SK-N-SH (cell line): ENCODE measurements at regions not wholly inside any gene's neighbourhood (a gene's known extent, or its start where the extent isn't known, plus 50 kb on each side); places are given as distances from the start of the nearest gene placed in this dataset.

Experiments
- CTCF ChIA-PET: fragments of 300-600, 350-600 bp; formaldehyde crosslinking; extraction: SDS; loops from one replicate; lab custom pipeline; 2021; lab: Yijun Ruan, JAX
- POLR2A ChIA-PET: fragments of 350-600 bp; sonication (Branson Sonifier 250); formaldehyde crosslinking; extraction: SDS; loops from one replicate; lab custom pipeline; 2020; ENCODE audit warnings: antibody characterized with exemption, inconsistent platforms; lab: Yijun Ruan, JAX
- DNase-seq: peaks from one replicate; pipeline ENCODE4 v3.0.0; 2012
- H2AFZ ChIP-seq: fragments of 200-600 bp; sonication (generic); 2 replicates; pipeline ENCODE4 v1.8.1; 2016; ENCODE audit warnings: antibody characterized with exemption, mild to moderate bottlenecking, low read depth
- H3F3A ChIP-seq: fragments of 200-600 bp; sonication (generic); replicated peaks from 2 replicates; pipeline ENCODE3; 2016; ENCODE audit warnings: antibody characterized with exemption, mild to moderate bottlenecking; ENCODE audit not compliant: insufficient read depth
- H3K27ac ChIP-seq, 2 experiments: fragments of 200-500 bp in 1 of 2; fragments of 200-600 bp in 1 of 2; sonication (Bioruptor generic) in 1 of 2; sonication (generic), shearing (Covaris generic) in 1 of 2; 2 replicates each; pipeline versions ENCODE4 v1.5.1 to v1.6.1; 2014 to 2016; ENCODE audit warnings: low read depth in 2 of 2, inconsistent platforms in 1 of 2, low read length in 1 of 2, mild to moderate bottlenecking in 1 of 2, mixed read lengths in 1 of 2
- H3K27me3 ChIP-seq: fragments of 200-600 bp; sonication (generic), shearing (Covaris generic); 2 replicates; pipeline ENCODE4 v1.6.1; 2016; ENCODE audit warnings: mixed run types; ENCODE audit not compliant: insufficient read depth
- H3K36me3 ChIP-seq, 2 experiments: fragments of 200-500 bp in 1 of 2; fragments of 200-600 bp in 1 of 2; sonication (Bioruptor generic) in 1 of 2; sonication (generic) in 1 of 2; replicated peaks in 1 of 2; 2 replicates each; pipeline versions ENCODE3 to v1.5.1; 2014 to 2016; ENCODE audit warnings: low read length in 1 of 2, mild to moderate bottlenecking in 1 of 2; ENCODE audit not compliant: insufficient read depth in 2 of 2, control insufficient read depth in 1 of 2
- H3K4me1 ChIP-seq, 2 experiments: fragments of 200-500 bp in 1 of 2; fragments of 200-600 bp in 1 of 2; sonication (Bioruptor generic) in 1 of 2; sonication (generic), shearing (Covaris generic) in 1 of 2; 2 replicates each; pipeline versions ENCODE4 v1.5.1 to v1.6.1; 2014 to 2016; ENCODE audit warnings: low read depth in 1 of 2, low read length in 1 of 2, mixed run types in 1 of 2; ENCODE audit not compliant: insufficient read depth in 2 of 2, control insufficient read depth in 1 of 2
- H3K4me2 ChIP-seq: fragments of 200-600 bp; sonication (generic), shearing (Covaris generic); 2 replicates; pipeline ENCODE4 v1.6.1; 2017; ENCODE audit warnings: mixed run types
- H3K4me3 ChIP-seq, 2 experiments: fragments of 200-500 bp in 1 of 2; fragments of 200-600 bp in 1 of 2; sonication (Bioruptor generic) in 1 of 2; sonication (generic), shearing (Covaris generic) in 1 of 2; 2 replicates each; pipeline versions ENCODE4 v1.5.1 to v1.8.1; 2014 to 2016; ENCODE audit warnings: low read depth in 2 of 2, inconsistent platforms in 1 of 2, low read length in 1 of 2, mild to moderate bottlenecking in 1 of 2, mixed read lengths in 1 of 2, moderate library complexity in 1 of 2
- H3K79me2 ChIP-seq: fragments of 200-600 bp; sonication (generic); 2 replicates; pipeline ENCODE4 v1.8.1; 2017; ENCODE audit warnings: mild to moderate bottlenecking; ENCODE audit not compliant: insufficient read depth
- H3K9ac ChIP-seq: fragments of 200-600 bp; sonication (generic); 2 replicates; pipeline ENCODE4 v1.6.1; 2017; ENCODE audit warnings: mixed run types
- H3K9me2 ChIP-seq: fragments of 200-600 bp; sonication (generic); 2 replicates; pipeline ENCODE4 v1.6.1; 2017; ENCODE audit warnings: mixed run types
- H3K9me3 ChIP-seq: fragments of 200-600 bp; sonication (generic); 2 replicates; pipeline ENCODE4 v1.6.1; 2017; ENCODE audit warnings: mixed run types, mild to moderate bottlenecking, moderate library complexity
- H4K20me1 ChIP-seq: fragments of 200-600 bp; sonication (generic); 2 replicates; pipeline ENCODE4 v1.6.1; 2017; ENCODE audit warnings: mild to moderate bottlenecking, mixed run types; ENCODE audit not compliant: insufficient read depth
- CTCF ChIP-seq: fragments of 200-600 bp; sonication (generic); IDR thresholded peaks from 2 replicates; pipeline ENCODE4 v1.6.1; 2017; ENCODE audit warnings: antibody characterized with exemption, mild to moderate bottlenecking, moderate library complexity
- EP300 ChIP-seq, 2 experiments: IDR thresholded peaks; 2 replicates each; pipeline versions ENCODE4 v1.4.0 to v1.6.1; 2012; ENCODE audit warnings: borderline replicate concordance in 1 of 2, low read depth in 1 of 2, low read length in 1 of 2
- EZH2phosphoT487 ChIP-seq: fragments of 200-600 bp; sonication (generic); IDR thresholded peaks from 2 replicates; pipeline ENCODE4 v1.6.1; 2017; ENCODE audit warnings: low read depth, mixed run types, mild to moderate bottlenecking, antibody characterized with exemption, moderate library complexity, borderline replicate concordance
- FOXJ3 ChIP-seq: sonication (generic); formaldehyde crosslinking; IDR thresholded peaks from 2 replicates; pipeline ENCODE4 v1.5.1; 2020; ENCODE audit warnings: mild to moderate bottlenecking, missing genetic modification reagents
- GABPA ChIP-seq: IDR thresholded peaks from 2 replicates; pipeline ENCODE4 v1.4.0; 2012; ENCODE audit warnings: low read depth, mild to moderate bottlenecking
- JUND ChIP-seq: IDR thresholded peaks from 2 replicates; pipeline ENCODE4 v1.4.0; 2012
- MAX ChIP-seq: IDR thresholded peaks from 2 replicates; pipeline ENCODE4 v1.4.0; 2012; ENCODE audit warnings: low read depth
- MEF2A ChIP-seq: IDR thresholded peaks from 2 replicates; pipeline ENCODE4 v1.4.0; 2012; ENCODE audit warnings: low read depth, borderline replicate concordance
- NFIC ChIP-seq: IDR thresholded peaks from 2 replicates; pipeline ENCODE4 v1.4.0; 2012; ENCODE audit warnings: borderline replicate concordance
- PBX3 ChIP-seq: IDR thresholded peaks from 2 replicates; pipeline ENCODE4; 2012
- RAD21 ChIP-seq: IDR thresholded peaks from 2 replicates; pipeline ENCODE4 v1.6.1; 2012; ENCODE audit warnings: mild to moderate bottlenecking, low read length
- RCOR1 ChIP-seq: fragments of 150-350 bp; IDR thresholded peaks from 2 replicates; pipeline ENCODE4 v1.6.1; 2017; ENCODE audit warnings: antibody characterized with exemption, low read length
- REST ChIP-seq: IDR thresholded peaks from 2 replicates; pipeline ENCODE4 v1.6.1; 2012; ENCODE audit warnings: mild to moderate bottlenecking, low read depth, low read length, moderate library complexity
- RFX5 ChIP-seq: IDR thresholded peaks from 2 replicates; pipeline ENCODE4 v1.6.1; 2012; ENCODE audit warnings: mild to moderate bottlenecking, improper control_type of control experiment, low read length
- SIN3A ChIP-seq: IDR thresholded peaks from 2 replicates; pipeline ENCODE4 v1.6.1; 2012; ENCODE audit warnings: low read depth, mild to moderate bottlenecking, low read length, moderate library complexity, borderline replicate concordance
- SMC3 ChIP-seq: IDR thresholded peaks from 2 replicates; pipeline ENCODE4 v1.6.1; 2012; ENCODE audit warnings: low read depth, low read length, improper control_type of control experiment
- TAF1 ChIP-seq: IDR thresholded peaks from 2 replicates; pipeline ENCODE4 v1.6.1; 2012; ENCODE audit warnings: low read depth, mild to moderate bottlenecking, low read length, moderate library complexity, borderline replicate concordance
- YY1 ChIP-seq: IDR thresholded peaks from 2 replicates; pipeline ENCODE4 v1.4.0; 2012; ENCODE audit warnings: low read depth, mild to moderate bottlenecking
- ZBTB33 ChIP-seq: IDR thresholded peaks from 2 replicates; pipeline ENCODE4 v1.4.0; 2012; ENCODE audit warnings: low read depth, borderline replicate concordance
- WGBS: methylation state at CpG from one replicate; pipeline ENCODE4 v1.1.6; 2017; ENCODE audit warnings: low lambda C conversion rate; 5-methylcytosine and 5-hydroxymethylcytosine counted together

- TF ChIP-seq YY1 (no peak), RCOR1 (no peak)
- Histone ChIP-seq H3K9me3 (no peaks in the 10 kb centered on the region), H3K27ac (peak overlapping the region; percentile 80 to 91; a peak in 3 of 4 replicates), H3K4me1 (peaks cover 2 to 10% of the 10 kb centered on the region in 2 experiments), H3K36me3 (no peaks in the 10 kb centered on the region), H3F3A (peaks cover 8% of the 10 kb centered on the region), H3K9ac (peak overlapping the region; percentile 53), H3K27me3 (no peaks in the 10 kb centered on the region), H3K4me2 (peak overlapping the region; percentile 26; the same call in 1 of the 2 replicates), H4K20me1 (no peaks in the 10 kb centered on the region), H3K9me2 (no peaks in the 10 kb centered on the region), H2AFZ (peak overlapping the region; percentile 86), H3K4me3 (no peak overlapping the region), H3K79me2 (no peaks in the 10 kb centered on the region)
- no peak for DNase-seq
- POLR2A ChIA-PET: no interaction called here
- 55% methylated on average over 2 of the region's 2 CpGs for WGBS
- CTCF ChIA-PET: no interaction called here
These were observed 64.4 kb upstream of the AHR start for GRCh38 chr7:17234030-17234397.

GRCh38 chr7:17234398-17235031, 63.9 kb upstream of the AHR start:
- 8% methylated on average over 10 of the region's 10 CpGs for WGBS
- DNase-seq: no peak
- Histone ChIP-seq H3K9me2 (no peaks in the 10 kb centered on the region), H3K4me3 (no peak overlapping the region), H3K36me3 (no peaks in the 10 kb centered on the region), H3K79me2 (no peaks in the 10 kb centered on the region), H3K9me3 (no peaks in the 10 kb centered on the region), H3K27ac (peak overlapping the region; percentile 80 to 91; a peak in 3 of 4 replicates), H3K27me3 (no peaks in the 10 kb centered on the region), H3K4me1 (peaks cover 2 to 10% of the 10 kb centered on the region in 2 experiments), H3K9ac (peak overlapping the region; percentile 53), H3K4me2 (peak overlapping the region; percentile 26; the same call in 1 of the 2 replicates), H4K20me1 (no peaks in the 10 kb centered on the region), H3F3A (peaks cover 10% of the 10 kb centered on the region), H2AFZ (peak overlapping the region; percentile 86)
- CTCF ChIA-PET: no interaction called here
- POLR2A ChIA-PET: no interaction called here
- peak; percentile 73 for TF ChIP-seq NFIC
- TF ChIP-seq TAF1: no peak
- TF ChIP-seq REST: no peak
- 0 out of 2 replicates have a peak, but pooled peaks have one; percentile 2 for TF ChIP-seq RAD21
- no peak for TF ChIP-seq FOXJ3 (CRISPR knock-in tag)
- no peak for TF ChIP-seq ZBTB33
- TF ChIP-seq JUND: peak; percentile 98
- peak; percentile 9; the same call in 1 of the 2 replicates for TF ChIP-seq SMC3
- no peak for TF ChIP-seq RFX5
- no peak for TF ChIP-seq SIN3A
- TF ChIP-seq EP300 (IDR thresholded peaks at IDR 0.05; ENCODE audit: borderline replicate concordance in 1 of 2, low read depth in 1 of 2, low read length in 1 of 2): peak in 1 of 2 experiments; percentile 84; a peak in 2 of 4 replicates
- no peak for TF ChIP-seq EZH2phosphoT487
- peak; percentile 66 for TF ChIP-seq MEF2A
- no peak for TF ChIP-seq CTCF
- peak; percentile 58 for TF ChIP-seq PBX3
- TF ChIP-seq MAX: peak; percentile 85
- TF ChIP-seq GABPA: 0 out of 2 replicates have a peak, but pooled peaks have one; percentile 14
